ENCODE measurements at regions not wholly inside any gene's neighbourhood (a gene's known extent, or its start where the extent isn't known, plus 50 kb on each side); places are given as distances from the start of the nearest gene placed in this dataset.

DNA sequence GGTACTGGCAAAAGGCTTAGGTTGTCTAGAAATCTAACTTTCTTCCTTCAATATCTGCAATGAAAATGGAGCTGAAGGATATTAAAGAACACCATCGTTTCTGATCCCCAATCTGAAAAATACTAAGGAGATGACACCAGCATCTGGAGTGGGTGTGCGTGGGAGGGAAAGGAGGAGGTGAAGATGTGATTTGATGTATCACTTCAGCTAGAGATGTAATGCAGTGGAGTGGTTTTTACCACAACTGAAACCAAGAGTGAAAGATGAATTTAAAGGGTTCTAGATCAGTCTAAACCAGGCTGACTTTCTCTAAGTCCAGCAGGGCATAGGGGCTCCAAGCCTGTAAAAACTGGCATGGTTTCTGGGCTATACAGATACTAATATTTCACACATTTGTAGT is 148.4 kb downstream of the AKAP11 start:
- no peak for TF ChIP-seq EZH2 (IDR thresholded peaks at IDR 0.05; ENCODE audit: low read depth)
- TF ChIP-seq, protein P1, sequence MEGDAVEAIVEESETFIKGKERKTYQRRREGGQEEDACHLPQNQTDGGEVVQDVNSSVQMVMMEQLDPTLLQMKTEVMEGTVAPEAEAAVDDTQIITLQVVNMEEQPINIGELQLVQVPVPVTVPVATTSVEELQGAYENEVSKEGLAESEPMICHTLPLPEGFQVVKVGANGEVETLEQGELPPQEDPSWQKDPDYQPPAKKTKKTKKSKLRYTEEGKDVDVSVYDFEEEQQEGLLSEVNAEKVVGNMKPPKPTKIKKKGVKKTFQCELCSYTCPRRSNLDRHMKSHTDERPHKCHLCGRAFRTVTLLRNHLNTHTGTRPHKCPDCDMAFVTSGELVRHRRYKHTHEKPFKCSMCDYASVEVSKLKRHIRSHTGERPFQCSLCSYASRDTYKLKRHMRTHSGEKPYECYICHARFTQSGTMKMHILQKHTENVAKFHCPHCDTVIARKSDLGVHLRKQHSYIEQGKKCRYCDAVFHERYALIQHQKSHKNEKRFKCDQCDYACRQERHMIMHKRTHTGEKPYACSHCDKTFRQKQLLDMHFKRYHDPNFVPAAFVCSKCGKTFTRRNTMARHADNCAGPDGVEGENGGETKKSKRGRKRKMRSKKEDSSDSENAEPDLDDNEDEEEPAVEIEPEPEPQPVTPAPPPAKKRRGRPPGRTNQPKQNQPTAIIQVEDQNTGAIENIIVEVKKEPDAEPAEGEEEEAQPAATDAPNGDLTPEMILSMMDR (conservative IDR thresholded peaks at IDR 0.05): no peak
